UCSD-AML1 (cell line): ENCODE measurements at regions not wholly inside any gene's neighbourhood (a gene's known extent, or its start where the extent isn't known, plus 50 kb on each side); places are given as distances from the start of the nearest gene placed in this dataset.
"Not testable (repeated sequence)": the region's sequence is repeated elsewhere in the genome, so short reads cannot be mapped to it uniquely, and the experiment has no call there.

Experiments used
- DNase-seq: peaks from one replicate; lab custom pipeline; 2025; ENCODE audit not compliant: unreplicated experiment; lab: John Stamatoyannopoulos, UW

GRCh38 chr2:87258887-87259286 is 237.2 kb upstream of the PLGLB1 start:
- DNase-seq, result not testable (repeated sequence)

DNA sequence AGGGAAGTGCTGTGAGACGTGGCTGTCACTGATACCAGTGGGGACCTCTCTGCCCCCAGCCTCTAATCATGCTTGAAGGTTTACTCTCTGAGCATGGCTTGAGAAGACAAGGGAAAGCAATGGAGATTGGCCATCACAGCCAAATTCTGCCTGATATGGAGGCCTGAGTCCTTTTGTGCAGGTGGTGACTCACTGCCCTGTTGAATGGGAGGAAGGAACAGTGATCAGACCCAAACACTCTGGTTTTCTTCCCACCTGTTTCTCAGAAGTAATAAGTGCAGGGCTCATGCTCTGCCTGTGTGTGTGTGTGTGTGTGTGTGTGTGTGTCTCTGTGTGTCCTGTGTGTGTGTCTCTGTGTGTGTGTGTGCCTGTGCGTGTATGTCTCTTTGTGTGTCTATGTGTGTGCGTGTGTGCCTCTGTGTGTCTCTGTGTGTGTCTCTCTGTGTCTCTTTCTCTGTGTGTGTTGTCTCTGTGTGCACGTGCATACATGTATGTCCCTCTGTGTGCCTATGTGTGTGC is 240.6 kb upstream of the PLGLB1 start:
- DNase-seq, result not testable (repeated sequence)

GRCh38 chr2:87263868-87264518 is 242.3 kb upstream of the PLGLB1 start:
- DNase-seq, result not testable (repeated sequence)

GRCh38 chr2:87275192-87275591 is 253.5 kb upstream of the PLGLB1 start:
- DNase-seq, result not testable (repeated sequence)

- not testable (repeated sequence) for DNase-seq
Observed at GRCh38 chr2:87275974-87276629, 254.5 kb upstream of the PLGLB1 start.

- not testable (repeated sequence) for DNase-seq
Observed at GRCh38 chr2:87276673-87277072, 255.0 kb upstream of the PLGLB1 start.

GRCh38 chr2:87277734-87278133 is 256.1 kb upstream of the PLGLB1 start:
- not testable (repeated sequence) for DNase-seq

DNA sequence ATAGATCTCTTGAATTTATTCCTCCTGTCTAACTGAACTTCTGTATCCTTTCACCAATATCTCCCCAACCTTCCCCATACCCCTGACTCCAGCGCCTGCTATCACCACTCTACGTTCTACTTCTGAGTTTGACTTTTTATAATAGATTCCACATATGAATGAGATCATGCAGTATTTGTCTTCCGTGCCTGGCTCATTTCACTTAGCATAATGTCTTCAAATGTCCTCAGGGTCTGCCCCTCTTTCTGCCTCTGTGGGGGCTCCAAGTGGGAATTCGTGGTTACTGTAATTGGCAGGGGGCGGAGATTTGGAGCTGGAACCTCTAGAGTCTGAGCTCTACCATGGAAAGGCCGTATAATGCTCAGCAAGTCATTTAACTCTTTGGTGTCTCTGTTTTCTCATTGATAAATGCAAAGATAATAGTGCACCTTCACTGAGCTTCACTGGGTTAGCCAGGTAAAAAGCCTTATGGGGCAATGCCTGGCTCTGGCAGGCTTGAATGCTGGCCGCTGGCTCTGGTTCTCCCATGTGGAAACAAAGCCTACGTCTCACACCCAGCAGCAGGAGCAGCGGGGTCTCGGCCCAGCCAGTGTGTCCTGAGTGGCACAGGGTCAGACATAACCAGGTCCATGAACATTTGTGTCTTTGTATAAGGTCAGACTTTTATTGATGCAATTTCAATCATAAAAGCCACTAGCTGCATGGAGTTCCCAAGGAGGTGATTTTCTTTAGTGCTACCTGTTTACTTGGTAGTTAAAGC is 259.1 kb upstream of the PLGLB1 start:
- DNase-seq, result not testable (repeated sequence)

- not testable (repeated sequence) for DNase-seq
Observed at GRCh38 chr2:87283735-87284470, 262.3 kb upstream of the PLGLB1 start.

DNA sequence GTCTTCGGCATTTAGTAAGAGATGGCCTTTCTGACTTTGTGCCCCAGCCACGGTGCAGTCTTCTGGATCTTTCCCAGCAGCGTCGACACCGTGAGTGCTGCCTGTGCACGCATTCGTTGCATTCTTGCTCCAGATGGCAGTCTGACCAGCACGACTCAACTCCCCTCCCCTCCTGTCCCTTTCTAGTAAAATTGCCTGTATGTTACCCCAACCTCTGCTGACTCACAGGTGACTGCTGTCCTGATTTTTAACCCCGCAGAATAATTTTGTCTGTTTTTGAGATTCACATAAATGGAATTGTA is 262.8 kb upstream of the PLGLB1 start:
- not testable (repeated sequence) for DNase-seq

- not testable (repeated sequence) for DNase-seq
Observed at GRCh38 chr2:87285139-87285538, 263.5 kb upstream of the PLGLB1 start.

GRCh38 chr2:87290566-87291307 is 269.1 kb upstream of the PLGLB1 start:
- not testable (repeated sequence) for DNase-seq

- not testable (repeated sequence) for DNase-seq
Observed at GRCh38 chr2:87291400-87292200, 270.0 kb upstream of the PLGLB1 start.

GRCh38 chr2:87293931-87294594 is 272.4 kb upstream of the PLGLB1 start:
- not testable (repeated sequence) for DNase-seq

- not testable (repeated sequence) for DNase-seq
Observed at GRCh38 chr2:87295135-87295534, 273.5 kb upstream of the PLGLB1 start.

- not testable (repeated sequence) for DNase-seq
Observed at GRCh38 chr2:87301349-87301748, 279.7 kb upstream of the PLGLB1 start.

- DNase-seq, result not testable (repeated sequence)
Observed at GRCh38 chr2:87301871-87302270, 280.2 kb upstream of the PLGLB1 start.

- DNase-seq, result not testable (repeated sequence)
Observed at GRCh38 chr2:87308621-87309020, 287.0 kb upstream of the PLGLB1 start.

GRCh38 chr2:87309785-87310184 is 288.1 kb upstream of the PLGLB1 start:
- DNase-seq, result not testable (repeated sequence)
